OCI-LY7 (cell line): ENCODE measurements at regions not wholly inside any gene's neighbourhood (a gene's known extent, or its start where the extent isn't known, plus 50 kb on each side); places are given as distances from the start of the nearest gene placed in this dataset.

Source experiments
- BruUV-seq: library from RNA; stranded (reverse); fragments of 400-500 nt; replicated peaks from 2 replicates; lab custom pipeline; 2021; lab: Mats Ljungman, UMichigan
- CTCF ChIA-PET: fragments of 300-600 bp; sonication (Branson Sonifier 250); formaldehyde crosslinking; loops from one replicate; lab custom pipeline; 2022; ENCODE audit warnings: antibody characterized with exemption; ENCODE audit not compliant: unreplicated experiment; lab: Charles Lee
- POLR2A ChIA-PET: fragments of 300-600 bp; sonication (Branson Sonifier 250); formaldehyde crosslinking; loops from one replicate; lab custom pipeline; 2022; ENCODE audit warnings: antibody characterized with exemption; lab: Charles Lee
- DNase-seq: peaks from one replicate; pipeline ENCODE4 v3.0.0-alpha.2; 2015; ENCODE audit warnings: low spot score
- H2AFZ ChIP-seq: fragments of 200-600 bp; sonication (generic), shearing (Covaris generic); 2 replicates; pipeline ENCODE4 v1.6.1; 2014; ENCODE audit warnings: mild to moderate bottlenecking, antibody characterized with exemption, low read length, moderate library complexity
- H3K27ac ChIP-seq: fragments of 200-600 bp; sonication (generic); 2 replicates; pipeline ENCODE4 v1.5.1; 2014; ENCODE audit warnings: mixed run types, low read depth, mild to moderate bottlenecking, moderate library complexity, low read length, inconsistent platforms; ENCODE audit not compliant: poor library complexity, severe bottlenecking
- H3K36me3 ChIP-seq: fragments of 200-600 bp; sonication (generic); 2 replicates; pipeline ENCODE4 v1.6.1; 2014; ENCODE audit warnings: mild to moderate bottlenecking, antibody characterized with exemption, low read length, moderate library complexity, mixed read lengths; ENCODE audit not compliant: insufficient read depth
- H3K4me1 ChIP-seq: fragments of 200-600 bp; sonication (generic); 2 replicates; pipeline ENCODE4 v1.5.1; 2014; ENCODE audit warnings: mild to moderate bottlenecking, low read length; ENCODE audit not compliant: insufficient read depth, poor library complexity, severe bottlenecking
- H3K4me2 ChIP-seq: fragments of 200-600 bp; sonication (generic); 2 replicates; pipeline ENCODE4 v1.6.1; 2014; ENCODE audit warnings: mild to moderate bottlenecking, low read length
- H3K4me3 ChIP-seq: fragments of 200-600 bp; sonication (generic); 2 replicates; pipeline ENCODE4 v1.5.1; 2014; ENCODE audit warnings: mild to moderate bottlenecking, low read depth, low read length; ENCODE audit not compliant: poor library complexity, severe bottlenecking
- H3K79me2 ChIP-seq: fragments of 200-600 bp; sonication (generic); 2 replicates; pipeline ENCODE4 v1.6.1; 2016; ENCODE audit warnings: low read depth, mild to moderate bottlenecking, low read length, moderate library complexity, mixed read lengths; ENCODE audit not compliant: insufficient read depth
- H3K9me2 ChIP-seq: fragments of 200-600 bp; sonication (generic); 2 replicates; pipeline ENCODE4 v1.6.1; 2016; ENCODE audit warnings: mild to moderate bottlenecking, low read length, mixed read lengths; ENCODE audit not compliant: insufficient read depth
- H3K9me3 ChIP-seq: fragments of 200-600 bp; sonication (generic); 2 replicates; pipeline ENCODE4 v1.6.1; 2014; ENCODE audit warnings: mild to moderate bottlenecking, mixed run types, low read length, mixed read lengths
- H4K20me1 ChIP-seq: fragments of 200-600 bp; sonication (generic); 2 replicates; pipeline ENCODE4 v1.6.1; 2014; ENCODE audit warnings: mild to moderate bottlenecking, antibody characterized with exemption, low read length, moderate library complexity, mixed read lengths; ENCODE audit not compliant: insufficient read depth
- CTCF ChIP-seq: fragments of 200-600 bp; sonication (generic); conservative IDR thresholded peaks from 2 replicates; pipeline ENCODE4 v1.5.1; 2014; ENCODE audit warnings: mild to moderate bottlenecking, antibody characterized with exemption, low read length, moderate library complexity, mixed read lengths
- EZH2phosphoT487 ChIP-seq: fragments of 200-600 bp; sonication (generic); IDR thresholded peaks from 2 replicates; pipeline ENCODE4 v1.6.1; 2018; ENCODE audit warnings: low read depth, borderline replicate concordance, mild to moderate bottlenecking, mixed run types, antibody characterized with exemption, low read length, moderate library complexity, mixed read lengths
- intact Hi-C: fragments of 100-400 bp; cut with micrococcal nuclease; formaldehyde crosslinking; loops from one replicate; pipeline ENCODE4 v1.10.0; 2022; ENCODE audit not compliant: unreplicated experiment

GRCh38 chr5:58057324-58057723, 402.6 kb downstream of the PLK2 start:
- Histone ChIP-seq H4K20me1 (no peaks in the 10 kb centered on the region), H3K36me3 (no peaks in the 10 kb centered on the region), H3K4me3 (no peak overlapping the region), H2AFZ (no peak overlapping the region), H3K27ac (no peak overlapping the region), H3K79me2 (no peaks in the 10 kb centered on the region), H3K9me2 (no peaks in the 10 kb centered on the region), H3K4me1 (no peaks in the 10 kb centered on the region), H3K9me3 (no peaks in the 10 kb centered on the region), H3K4me2 (no peak overlapping the region)
- intact Hi-C loops: no loop called here
- CTCF ChIA-PET: no interaction called here
- TF ChIP-seq CTCF (no peak), EZH2phosphoT487 (no peak)
- no TSS peak for BruUV-seq
- POLR2A ChIA-PET: no interaction called here
- no peak for DNase-seq

DNA sequence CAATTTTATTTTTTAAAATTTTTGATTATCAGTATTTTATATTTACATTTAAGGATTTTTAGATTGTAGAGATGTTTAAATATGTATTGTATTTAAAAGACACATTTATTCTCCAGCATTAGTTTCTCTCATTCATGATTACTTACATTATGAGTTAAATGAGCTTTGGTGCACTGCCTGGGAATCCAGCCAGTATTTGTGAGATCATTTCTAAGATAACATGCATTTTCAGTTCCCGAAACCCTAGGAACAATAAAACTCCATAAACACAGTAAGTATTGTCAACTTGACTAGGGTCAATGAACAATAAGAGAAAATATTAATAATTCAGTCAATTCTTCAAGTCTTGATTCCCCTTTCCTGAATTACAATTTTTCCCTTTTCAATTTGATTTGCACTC, 403.3 kb downstream of the PLK2 start:
- no peak overlapping the region for H3K4me2 ChIP-seq
- H2AFZ ChIP-seq: no peak overlapping the region
- BruUV-seq: no TSS peak
- H3K79me2 ChIP-seq: no peaks in the 10 kb centered on the region
- no peak for DNase-seq
- no peak overlapping the region for H3K27ac ChIP-seq
- TF ChIP-seq EZH2phosphoT487: no peak
- no peak for TF ChIP-seq CTCF
- no peaks in the 10 kb centered on the region for H3K36me3 ChIP-seq
- H3K9me3 ChIP-seq: no peaks in the 10 kb centered on the region
- H3K4me1 ChIP-seq: no peaks in the 10 kb centered on the region
- H4K20me1 ChIP-seq: no peaks in the 10 kb centered on the region
- H3K4me3 ChIP-seq: no peak overlapping the region
- intact Hi-C loops: no loop called here
- CTCF ChIA-PET: no interaction called here
- POLR2A ChIA-PET: no interaction called here
- no peaks in the 10 kb centered on the region for H3K9me2 ChIP-seq

GRCh38 chr5:58054018-58054417, 405.9 kb downstream of the PLK2 start:
- TF ChIP-seq CTCF (no peak), EZH2phosphoT487 (no peak)
- H2AFZ ChIP-seq: no peak overlapping the region
- H3K9me3 ChIP-seq: no peaks in the 10 kb centered on the region
- ChIA-PET CTCF (no interaction called here), POLR2A (no interaction called here)
- H3K36me3 ChIP-seq: no peaks in the 10 kb centered on the region
- no peak overlapping the region for H3K27ac ChIP-seq
- H3K79me2 ChIP-seq: no peaks in the 10 kb centered on the region
- H3K4me1 ChIP-seq: no peaks in the 10 kb centered on the region
- H3K9me2 ChIP-seq: no peaks in the 10 kb centered on the region
- no TSS peak for BruUV-seq
- no peak overlapping the region for H3K4me3 ChIP-seq
- no peak for DNase-seq
- intact Hi-C loops: no loop called here
- no peaks in the 10 kb centered on the region for H4K20me1 ChIP-seq
- no peak overlapping the region for H3K4me2 ChIP-seq
